ENCODE measurements at regions not wholly inside any gene's neighbourhood (a gene's known extent, or its start where the extent isn't known, plus 50 kb on each side); places are given as distances from the start of the nearest gene placed in this dataset.

GRCh38 chr2:221215487-221215886 lies 356.6 kb downstream of the EPHA4 start:
- no peak for DNase-seq

GRCh38 chr2:221216636-221217035 lies 355.5 kb downstream of the EPHA4 start:
- no peak for DNase-seq

GRCh38 chr2:221225752-221226151 lies 346.4 kb downstream of the EPHA4 start:
- DNase-seq: no peak

GRCh38 chr2:221228214-221228769 lies 343.8 kb downstream of the EPHA4 start:
- DNase-seq: no peak

- no peak for DNase-seq
These were observed 343.0 kb downstream of the EPHA4 start for GRCh38 chr2:221229099-221229498.

- DNase-seq: no peak
These were observed 340.6 kb downstream of the EPHA4 start for GRCh38 chr2:221231511-221231910.

GRCh38 chr2:221235941-221236340 lies 336.2 kb downstream of the EPHA4 start:
- no peak for DNase-seq

- no peak for DNase-seq
These were observed 331.0 kb downstream of the EPHA4 start for GRCh38 chr2:221241072-221241471.

GRCh38 chr2:221243771-221244170 lies 328.3 kb downstream of the EPHA4 start:
- no peak for DNase-seq

- no peak for DNase-seq
These were observed 327.1 kb downstream of the EPHA4 start for GRCh38 chr2:221245045-221245444.

- DNase-seq: no peak
These were observed 326.3 kb downstream of the EPHA4 start for GRCh38 chr2:221245772-221246171.

GRCh38 chr2:221254299-221254698 lies 317.8 kb downstream of the EPHA4 start:
- DNase-seq: no peak

GRCh38 chr2:221255862-221256261 lies 316.2 kb downstream of the EPHA4 start:
- DNase-seq: no peak

GRCh38 chr2:221258464-221258863 lies 313.6 kb downstream of the EPHA4 start:
- DNase-seq: no peak

- no peak for DNase-seq
These were observed 309.5 kb downstream of the EPHA4 start for GRCh38 chr2:221262651-221263050.

GRCh38 chr2:221263573-221263972 lies 308.5 kb downstream of the EPHA4 start:
- no peak for DNase-seq

GRCh38 chr2:221264318-221264717 lies 307.8 kb downstream of the EPHA4 start:
- DNase-seq: no peak

- no peak for DNase-seq
These were observed 304.2 kb downstream of the EPHA4 start for GRCh38 chr2:221267773-221268425.

- DNase-seq: no peak
These were observed 303.5 kb downstream of the EPHA4 start for GRCh38 chr2:221268631-221269030.

GRCh38 chr2:221270806-221271205 lies 301.3 kb downstream of the EPHA4 start:
- no peak for DNase-seq

GRCh38 chr2:221272729-221273128 lies 299.4 kb downstream of the EPHA4 start:
- no peak for DNase-seq

GRCh38 chr2:221276033-221276432 lies 296.1 kb downstream of the EPHA4 start:
- DNase-seq: no peak

- DNase-seq: no peak
These were observed 295.5 kb downstream of the EPHA4 start for GRCh38 chr2:221276601-221277000.

GRCh38 chr2:221282386-221282785 lies 289.7 kb downstream of the EPHA4 start:
- DNase-seq: no peak

- no peak for DNase-seq
These were observed 288.1 kb downstream of the EPHA4 start for GRCh38 chr2:221283896-221284545.

All from CD4-positive, alpha-beta T cell treated with Interleukin-17A for 1 hour (primary cell).